OCI-LY1 (cell line): ENCODE measurements at regions not wholly inside any gene's neighbourhood (a gene's known extent, or its start where the extent isn't known, plus 50 kb on each side); places are given as distances from the start of the nearest gene placed in this dataset.

Experiments used
- CTCF ChIP-seq: fragments of 200-600 bp; sonication (generic), shearing (Covaris generic); IDR thresholded peaks from 2 replicates; pipeline ENCODE4 v1.5.1; 2017; ENCODE audit warnings: mild to moderate bottlenecking, antibody characterized with exemption, low read length, moderate library complexity, mixed read lengths
- EZH2 ChIP-seq: fragments of 200-600 bp; sonication (generic), shearing (Covaris generic); IDR thresholded peaks from 2 replicates; pipeline ENCODE4 v1.8.0; 2017; ENCODE audit warnings: borderline replicate concordance, mixed run types, mild to moderate bottlenecking, antibody characterized with exemption, low read length, moderate library complexity, mixed read lengths

GRCh38 chr3:177810162-177810623, 612.9 kb upstream of the TBL1XR1 start:
- TF ChIP-seq CTCF (no peak), EZH2 (no peak)
